ENCODE measurements at regions not wholly inside any gene's neighbourhood (a gene's known extent, or its start where the extent isn't known, plus 50 kb on each side); places are given as distances from the start of the nearest gene placed in this dataset.

DNA sequence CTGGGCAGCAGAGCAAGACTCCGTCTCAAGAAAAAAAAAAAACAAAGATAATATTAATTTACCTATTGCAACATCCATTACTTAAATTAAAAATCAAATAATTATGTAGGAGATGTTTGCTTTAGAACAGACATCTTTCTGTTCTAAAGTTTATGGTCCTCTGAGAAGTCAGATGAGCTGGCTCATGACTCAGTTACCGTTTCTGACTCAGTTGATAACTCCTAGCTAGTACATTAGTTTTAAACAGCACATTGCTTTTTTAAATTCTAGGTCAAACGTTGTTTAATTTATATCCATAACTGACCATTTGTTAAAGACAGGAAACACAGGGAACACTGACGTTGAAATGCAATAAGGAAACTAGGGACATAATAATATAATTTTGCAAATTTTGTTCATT, 162.7 kb downstream of the ETV1 start:
- TF ChIP-seq POLR2A (IDR thresholded peaks at IDR 0.05) (no peak), CTCF (IDR thresholded peaks at IDR 0.05) (no peak), EP300 (IDR thresholded peaks at IDR 0.05) (no peak)

All from stomach (tissue), 4 donors.